M059J (cell line): ENCODE measurements at regions not wholly inside any gene's neighbourhood (a gene's known extent, or its start where the extent isn't known, plus 50 kb on each side); places are given as distances from the start of the nearest gene placed in this dataset.
A peak's percentile ranks its signal among the peaks of the same experiment; 100 is the strongest.
"Not testable (repeated sequence)": the region's sequence is repeated elsewhere in the genome, so short reads cannot be mapped to it uniquely, and the experiment has no call there.

Source experiments
- DNase-seq: peaks from one replicate; pipeline ENCODE4 v3.0.0-alpha.2; 2012; ENCODE audit warnings: low read depth

GRCh38 chrY:19053806-19054205 is 280.3 kb upstream of the HSFY2 start:
- DNase-seq: no peak

DNA sequence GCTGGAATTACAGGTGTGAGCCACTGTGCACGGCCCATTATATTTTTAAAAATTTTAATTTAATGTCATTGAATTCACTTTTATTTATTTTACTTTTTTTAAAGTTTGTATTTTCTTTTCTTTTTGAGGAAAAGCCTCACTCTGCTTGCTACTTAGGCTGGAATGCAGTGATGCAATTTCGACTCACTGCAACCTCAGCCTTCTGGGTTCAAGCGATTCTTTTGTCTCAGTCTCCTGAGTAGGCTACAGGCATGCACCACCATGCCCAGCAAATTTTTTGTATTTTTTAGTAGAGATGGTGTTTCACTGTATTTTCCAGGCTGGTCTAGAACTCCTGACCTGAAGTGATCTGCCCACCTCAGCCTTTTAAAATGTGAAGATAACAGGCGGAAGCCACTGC is 277.5 kb upstream of the HSFY2 start:
- no peak for DNase-seq

DNA sequence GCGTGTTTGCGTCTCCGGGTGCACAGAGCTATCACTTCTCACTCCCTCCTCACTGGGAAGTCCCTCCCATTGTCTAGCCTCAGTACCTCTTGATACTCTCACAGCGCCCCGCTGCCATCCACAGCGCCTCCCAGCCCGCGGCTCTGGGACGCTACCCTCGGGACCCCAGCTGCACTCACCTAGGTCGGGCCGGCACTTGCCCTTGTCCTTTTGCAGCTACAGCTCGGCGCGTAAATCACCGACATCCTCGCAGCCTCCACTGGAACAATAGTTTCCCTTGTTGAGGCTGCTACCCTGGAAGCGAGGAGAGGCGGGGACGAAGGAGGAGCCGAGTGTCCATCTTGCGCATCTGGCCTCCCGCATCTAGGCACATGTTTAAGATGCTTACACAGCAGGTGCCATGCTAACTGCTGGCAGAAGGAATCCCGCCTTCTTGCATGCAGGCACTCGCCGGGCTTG is 269.5 kb upstream of the HSFY2 start:
- DNase-seq: no peak

- DNase-seq: no peak
Measured at GRCh38 chrY:19042306-19042958, 268.9 kb upstream of the HSFY2 start.

DNA sequence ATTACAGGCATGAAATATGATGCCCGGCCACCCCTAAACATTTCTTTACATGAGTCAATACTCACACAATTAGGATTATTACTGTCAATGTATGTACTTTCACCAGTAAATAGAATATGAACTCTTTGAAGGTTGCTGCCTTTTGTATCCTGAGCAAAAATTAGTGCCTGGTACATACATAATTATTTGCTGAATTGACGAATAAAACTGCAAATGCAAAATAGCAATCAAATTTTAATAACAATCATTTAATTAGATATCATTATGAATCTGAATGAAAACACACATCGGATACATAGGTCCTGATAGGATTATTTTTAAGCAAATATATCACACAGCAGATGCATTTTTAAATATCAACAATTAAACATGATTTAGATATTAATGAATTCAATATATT is 253.1 kb upstream of the HSFY2 start:
- DNase-seq: no peak

DNA sequence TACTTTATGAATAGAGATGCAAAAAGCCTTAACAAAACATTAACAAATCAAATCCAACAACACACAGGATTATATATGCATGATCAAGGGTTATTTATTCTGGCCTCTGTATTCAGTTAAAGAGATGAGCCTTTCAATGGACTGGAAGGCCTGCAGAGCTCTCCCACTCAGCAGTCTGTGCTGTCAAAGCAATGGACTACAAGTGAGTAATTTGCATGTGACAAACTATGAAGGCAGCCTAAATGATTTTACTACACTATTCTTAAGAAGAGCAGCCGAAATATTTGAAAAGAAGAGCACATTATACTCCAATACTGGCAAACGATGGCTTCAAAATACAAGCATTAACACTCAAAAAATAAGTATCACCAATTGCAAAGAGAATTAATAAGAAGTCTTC is 250.4 kb upstream of the HSFY2 start:
- DNase-seq: no peak

GRCh38 chrY:19020193-19020592 is 246.7 kb upstream of the HSFY2 start:
- DNase-seq: no peak

- DNase-seq: no peak
Measured at GRCh38 chrY:19016990-19017389, 243.5 kb upstream of the HSFY2 start.

GRCh38 chrY:19015854-19016253 is 242.3 kb upstream of the HSFY2 start:
- DNase-seq: peak; percentile 0

DNA sequence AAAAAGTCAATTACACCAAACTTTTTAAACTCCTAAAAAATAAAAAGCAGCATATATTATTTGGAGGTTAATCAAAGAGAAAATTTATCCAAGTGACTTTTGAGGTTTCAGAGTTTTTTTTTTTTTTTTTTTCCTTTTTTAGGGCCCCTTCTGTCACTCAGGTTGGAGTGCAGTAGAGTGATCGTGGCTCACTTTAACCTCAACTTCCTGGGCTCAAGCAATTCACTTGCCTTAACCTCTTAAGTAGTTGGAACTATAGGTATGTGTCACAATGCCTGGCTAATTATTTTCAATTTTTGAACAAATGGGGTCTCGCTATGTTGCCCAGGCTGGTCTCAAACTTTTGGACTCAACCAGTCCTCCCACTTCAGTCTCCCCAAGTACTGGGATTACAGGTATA is 241.7 kb upstream of the HSFY2 start:
- no peak for DNase-seq

DNA sequence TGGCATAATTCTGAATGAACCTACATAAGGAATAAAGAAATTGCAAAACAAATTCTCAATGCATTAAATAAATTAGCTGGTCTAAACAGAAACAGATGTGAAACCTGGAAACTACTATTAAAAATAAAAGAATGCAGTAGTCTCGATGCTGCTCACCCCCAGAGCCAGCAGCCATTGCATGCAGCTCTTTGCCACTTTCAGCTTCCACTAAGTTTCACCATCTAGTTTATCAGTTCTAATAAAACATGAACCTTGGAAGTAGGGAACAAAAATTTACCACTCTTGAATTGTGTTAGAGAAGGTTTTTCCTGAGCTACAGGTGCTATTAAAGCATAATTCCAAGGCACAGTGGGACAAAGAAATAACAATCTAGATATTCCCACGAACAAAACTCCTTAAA is 239.4 kb upstream of the HSFY2 start:
- DNase-seq: no peak

DNA sequence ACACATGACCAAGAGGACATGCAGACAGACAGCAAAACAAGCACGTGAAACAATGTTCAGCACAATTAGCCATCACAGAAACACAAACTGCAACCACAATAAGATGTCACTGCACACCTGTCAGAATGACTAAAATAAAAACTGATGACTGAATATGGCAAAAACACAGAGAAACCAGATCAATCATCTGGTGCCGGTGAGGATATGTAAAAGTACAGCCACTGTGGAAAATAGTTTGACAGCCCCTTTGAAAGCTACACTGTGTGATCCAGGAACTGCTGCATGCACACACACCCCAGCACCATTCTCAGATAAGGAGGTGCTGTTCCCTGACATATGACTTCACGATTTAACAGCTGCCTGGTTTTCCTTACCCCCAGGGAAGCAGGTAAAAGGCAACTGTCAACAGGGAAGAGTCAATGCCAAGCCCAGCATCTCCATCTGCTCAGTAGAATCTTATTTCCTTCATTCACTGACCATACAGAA is 238.1 kb upstream of the HSFY2 start:
- DNase-seq: no peak

- no peak for DNase-seq
Measured at GRCh38 chrY:19006234-19006633, 232.7 kb upstream of the HSFY2 start.

DNA sequence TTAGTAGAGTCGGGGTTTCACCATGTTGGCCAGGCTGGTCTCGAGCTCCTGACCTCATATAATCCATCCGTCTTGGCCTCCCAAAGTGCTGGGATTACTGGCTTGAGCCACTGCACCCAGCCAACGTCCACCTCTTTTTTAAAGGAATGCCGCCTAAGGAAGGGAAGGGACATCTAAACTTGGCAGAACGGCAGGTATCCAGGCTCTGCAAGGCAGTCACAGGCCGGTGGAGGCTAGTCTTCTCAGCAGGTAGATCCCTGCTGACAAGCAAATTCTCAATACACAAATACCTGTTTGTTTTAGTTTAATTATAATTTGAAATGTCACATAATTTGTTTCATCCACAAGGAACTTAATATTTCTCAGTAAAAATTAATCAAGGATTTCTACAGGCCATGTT is 232.0 kb upstream of the HSFY2 start:
- no peak for DNase-seq

- DNase-seq: no peak
Measured at GRCh38 chrY:18997635-18998240, 224.2 kb upstream of the HSFY2 start.

GRCh38 chrY:18993480-18993879 is 219.9 kb upstream of the HSFY2 start:
- DNase-seq: no peak

DNA sequence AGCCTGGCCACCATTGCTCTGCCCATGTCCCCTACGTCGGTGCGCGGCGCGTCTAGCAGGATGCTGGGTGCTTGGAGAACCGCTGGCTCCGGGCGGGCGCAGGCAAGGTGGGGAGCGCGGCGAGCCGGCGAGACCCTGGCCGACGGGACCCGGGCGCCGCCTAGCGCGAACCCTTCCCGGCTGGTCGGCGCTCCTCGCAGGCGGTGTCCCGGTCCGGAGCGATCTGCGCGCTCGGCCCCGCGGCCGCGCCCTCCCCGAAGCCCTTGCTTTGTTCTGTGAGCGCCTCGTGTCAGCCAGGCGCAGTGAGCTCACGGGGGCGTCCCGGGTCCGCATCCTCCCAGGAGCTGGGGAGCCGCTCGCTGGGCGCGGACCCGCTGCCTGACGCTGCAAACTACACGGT is 219.1 kb upstream of the HSFY2 start:
- not testable (repeated sequence) for DNase-seq

DNA sequence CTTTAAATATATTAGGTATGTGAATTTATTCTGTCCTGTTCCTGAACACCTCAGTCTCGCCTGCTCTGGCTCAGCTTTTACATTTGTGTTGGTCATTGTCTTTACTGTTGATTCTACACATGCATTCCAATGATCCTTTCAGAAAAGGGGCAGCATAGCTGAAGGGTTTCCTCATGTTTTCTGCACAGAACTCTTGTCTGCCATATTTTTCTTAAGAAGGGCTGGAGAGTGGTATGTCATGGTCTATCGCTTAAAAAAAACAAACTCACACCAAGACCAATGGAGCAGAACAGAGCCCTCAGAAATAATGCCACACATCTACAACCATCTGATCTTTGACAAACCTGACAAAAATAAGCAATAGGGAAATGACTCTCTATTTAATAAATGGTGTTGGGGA is 215.8 kb upstream of the HSFY2 start:
- DNase-seq: no peak

DNA sequence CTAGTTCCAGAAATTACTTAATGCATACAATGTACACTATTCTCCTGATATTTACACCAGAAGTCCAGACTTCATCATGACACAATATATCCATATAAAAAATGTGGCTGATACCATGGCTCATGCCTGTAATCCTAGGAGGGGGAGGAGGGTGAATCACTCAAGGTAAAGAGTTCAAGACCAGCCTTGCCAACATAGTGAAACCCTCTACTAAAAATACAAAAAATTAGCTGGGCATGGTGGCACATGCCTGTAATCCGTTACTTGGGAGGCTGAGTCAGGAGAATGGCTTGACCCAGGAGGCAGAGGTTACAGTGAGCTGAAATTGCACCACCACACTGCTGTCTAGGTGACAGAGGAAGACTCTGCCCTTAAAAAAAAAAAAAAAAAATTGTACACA is 192.5 kb upstream of the HSFY2 start:
- DNase-seq: no peak

GRCh38 chrY:18958846-18959245 is 185.3 kb upstream of the HSFY2 start:
- no peak for DNase-seq

GRCh38 chrY:18951657-18952435 is 178.3 kb upstream of the HSFY2 start:
- DNase-seq: no peak

DNA sequence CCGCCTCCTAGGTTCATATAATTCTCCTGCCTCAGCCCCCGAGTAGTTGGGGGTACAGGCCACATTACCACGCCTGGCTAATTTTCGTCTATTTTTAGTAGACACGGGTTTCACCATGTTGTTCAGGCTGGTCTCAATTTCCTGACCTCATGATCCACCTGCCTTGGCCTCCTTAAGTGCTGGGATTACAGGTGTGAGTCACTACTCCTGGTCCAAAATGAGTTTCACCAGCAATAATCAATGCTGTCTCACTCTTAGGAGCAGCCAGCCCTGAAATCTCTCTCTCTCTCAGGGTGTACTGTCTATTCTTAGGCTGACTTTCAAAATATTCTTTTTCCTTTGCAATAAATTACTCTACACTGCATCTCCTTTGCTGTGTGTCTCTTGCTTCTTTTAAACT is 177.5 kb upstream of the HSFY2 start:
- DNase-seq: no peak

- DNase-seq: no peak
Measured at GRCh38 chrY:18936831-18937230, 163.3 kb upstream of the HSFY2 start.
